GM23248 (cell line): ENCODE measurements at regions not wholly inside any gene's neighbourhood (a gene's known extent, or its start where the extent isn't known, plus 50 kb on each side); places are given as distances from the start of the nearest gene placed in this dataset.
"Not testable (repeated sequence)": the region's sequence is repeated elsewhere in the genome, so short reads cannot be mapped to it uniquely, and the experiment has no call there.

Source experiments
- DNase-seq: peaks from one replicate; pipeline ENCODE4 v3.0.0-alpha.2; 2015
- H2AFZ ChIP-seq: fragments of 200-600 bp; sonication (generic); 2 replicates; pipeline ENCODE4 v1.6.1; 2016; ENCODE audit warnings: antibody characterized with exemption
- H3F3A ChIP-seq: fragments of 200-600 bp; sonication (generic); 2 replicates; pipeline ENCODE4 v1.6.1; 2016; ENCODE audit warnings: mild to moderate bottlenecking, antibody characterized with exemption, mixed run types; ENCODE audit not compliant: insufficient read depth
- H3K27ac ChIP-seq: fragments of 200-600 bp; sonication (generic); 2 replicates; pipeline ENCODE4 v1.5.1; 2016; ENCODE audit warnings: mild to moderate bottlenecking
- H3K27me3 ChIP-seq: fragments of 200-600 bp; sonication (generic); replicated peaks from 2 replicates; pipeline ENCODE4 v1.6.1; 2016; ENCODE audit warnings: mild to moderate bottlenecking; ENCODE audit not compliant: insufficient read depth
- H3K36me3 ChIP-seq: fragments of 200-600 bp; sonication (generic); 2 replicates; pipeline ENCODE4 v1.6.1; 2016; ENCODE audit warnings: low read depth, mild to moderate bottlenecking
- H3K4me1 ChIP-seq: fragments of 200-600 bp; sonication (generic); 2 replicates; pipeline ENCODE4 v1.6.1; 2016; ENCODE audit warnings: mild to moderate bottlenecking; ENCODE audit not compliant: insufficient read depth
- H3K4me2 ChIP-seq: fragments of 200-600 bp; sonication (generic); one replicate; pipeline ENCODE4 v1.6.1; 2016; ENCODE audit warnings: mild to moderate bottlenecking; ENCODE audit not compliant: unreplicated experiment
- H3K4me3 ChIP-seq: fragments of 200-600 bp; sonication (generic); 2 replicates; pipeline ENCODE4 v1.5.1; 2016; ENCODE audit warnings: mild to moderate bottlenecking
- H3K79me2 ChIP-seq: fragments of 200-600 bp; sonication (generic); 2 replicates; pipeline ENCODE4 v1.6.1; 2016; ENCODE audit warnings: mild to moderate bottlenecking; ENCODE audit not compliant: insufficient read depth
- H3K9ac ChIP-seq: fragments of 200-600 bp; sonication (generic); 2 replicates; pipeline ENCODE4 v1.6.1; 2016; ENCODE audit warnings: mild to moderate bottlenecking
- H3K9me2 ChIP-seq: fragments of 200-600 bp; sonication (generic); 2 replicates; pipeline ENCODE4 v1.6.1; 2016; ENCODE audit warnings: mixed run types, mild to moderate bottlenecking, moderate library complexity; ENCODE audit not compliant: insufficient read depth
- H3K9me3 ChIP-seq: fragments of 200-600 bp; sonication (generic); one replicate; pipeline ENCODE4 v1.6.1; 2017; ENCODE audit warnings: low read depth
- H4K20me1 ChIP-seq: fragments of 200-600 bp; sonication (generic); 2 replicates; pipeline ENCODE4 v1.6.0; 2016; ENCODE audit not compliant: insufficient read depth
- WGBS, 2 experiments: methylation state at CpG; one replicate each; pipeline ENCODE4 v1.1.6; 2015 to 2017; ENCODE audit warnings: low lambda C conversion rate in 2 of 2, low coverage in 1 of 2; ENCODE audit errors: missing lambda C conversion rate in 2 of 2; 5-methylcytosine and 5-hydroxymethylcytosine counted together
- in situ Hi-C: fragments of 300-500 bp; cut with MboI; formaldehyde crosslinking; loops from 2 replicates; pipeline ENCODE4 v1.15.0; 2020

DNA sequence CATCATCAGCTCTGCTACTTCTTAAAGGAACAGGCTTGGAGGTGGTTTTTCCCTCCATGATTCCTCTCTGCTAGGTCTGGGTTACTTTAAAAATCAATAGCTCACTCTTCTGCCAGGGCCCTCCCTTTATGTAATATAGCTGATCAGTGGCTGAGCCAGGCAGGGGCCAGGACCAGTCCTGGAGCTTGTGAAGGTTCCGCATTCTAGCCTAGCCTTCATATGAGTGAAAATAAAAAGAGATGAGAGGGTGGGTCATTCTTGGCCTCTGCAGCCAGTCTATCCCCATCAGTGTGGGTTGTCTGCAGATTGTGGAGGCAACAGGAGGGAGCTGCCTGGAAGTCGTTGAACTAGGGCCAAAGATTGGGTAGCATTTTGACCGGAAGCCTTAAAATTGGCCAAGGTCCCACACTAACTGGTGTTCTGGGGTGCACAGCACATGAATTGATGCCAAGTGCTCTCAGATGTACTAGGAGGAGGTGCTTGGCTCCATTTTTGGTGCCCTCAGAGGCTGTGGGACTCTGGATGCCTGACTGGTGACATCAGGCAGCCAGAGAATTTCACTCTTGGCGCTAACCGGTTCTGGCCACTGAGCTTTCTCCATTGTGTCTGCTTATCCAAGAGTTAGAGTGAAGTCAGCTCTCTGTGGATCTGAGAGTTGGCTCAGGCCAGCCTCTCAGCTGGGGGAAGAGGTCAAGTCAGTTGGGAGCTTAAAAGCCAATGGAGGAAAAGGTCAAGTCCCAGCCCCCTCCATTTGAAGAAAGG lies 93.7 kb upstream of the FAM72C start:
- H3K4me1 ChIP-seq, H3K27ac ChIP-seq, H3K9me2 ChIP-seq, H3K4me2 ChIP-seq, H3K9me3 ChIP-seq, H3K27me3 ChIP-seq, DNase-seq, in situ Hi-C loops, H3K4me3 ChIP-seq, H2AFZ ChIP-seq, H3K79me2 ChIP-seq, H3F3A ChIP-seq, H3K36me3 ChIP-seq, H3K9ac ChIP-seq, H4K20me1 ChIP-seq: not testable (repeated sequence)
- no CpG with 5 or more reads among the region's 5 CpGs for WGBS, 2 experiments

DNA sequence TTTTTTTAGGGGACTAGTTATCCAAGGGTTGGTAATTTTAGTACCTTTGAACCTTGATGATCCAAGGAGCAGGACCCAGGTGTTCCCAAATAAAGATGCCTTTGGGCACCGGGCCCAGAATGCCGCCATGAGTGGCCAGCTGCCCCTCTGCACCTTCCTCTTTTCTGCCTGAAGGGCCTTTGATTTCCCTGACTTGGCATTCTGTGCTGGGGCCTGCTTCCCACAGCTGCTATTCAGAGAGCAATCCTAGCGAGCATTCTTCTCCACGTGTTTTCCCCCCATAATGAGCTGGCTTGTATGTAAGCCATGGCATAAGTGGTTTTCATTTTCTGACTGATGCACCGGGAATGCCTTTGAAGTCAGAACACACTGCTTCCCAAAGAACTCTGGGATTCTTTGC lies 77.6 kb upstream of the FAM72C start:
- H3F3A ChIP-seq, DNase-seq, H3K27ac ChIP-seq, H3K9me3 ChIP-seq, H3K36me3 ChIP-seq, H3K4me3 ChIP-seq, H4K20me1 ChIP-seq, H3K4me1 ChIP-seq, H3K79me2 ChIP-seq, H3K4me2 ChIP-seq, H3K9ac ChIP-seq, H2AFZ ChIP-seq, H3K9me2 ChIP-seq, H3K27me3 ChIP-seq, in situ Hi-C loops: not testable (repeated sequence)
- no CpG with 5 or more reads among the region's 5 CpGs for WGBS, 2 experiments

DNA sequence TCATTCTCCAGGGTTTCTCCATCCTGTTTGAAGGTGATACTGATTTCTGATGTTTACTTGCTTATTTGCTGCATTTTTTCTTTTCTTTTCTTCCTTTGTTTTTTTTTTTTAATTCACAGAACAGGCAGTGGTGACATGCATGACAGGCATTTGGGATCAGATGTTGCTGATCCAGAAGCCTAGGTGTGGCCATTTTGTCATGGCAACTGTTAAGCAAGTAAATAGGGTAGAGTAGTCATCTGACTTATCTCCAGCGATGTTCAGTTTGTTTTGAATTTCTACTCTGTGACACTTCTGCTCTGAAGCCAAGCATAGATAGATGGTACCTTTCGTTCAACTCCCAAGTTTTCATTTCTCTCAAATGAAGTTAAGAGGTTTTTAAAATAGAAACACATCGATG lies 74.9 kb upstream of the FAM72C start:
- WGBS, 2 experiments = no CpG with 5 or more reads among the region's 3 CpGs
- H3K36me3 ChIP-seq, H3F3A ChIP-seq, H3K4me2 ChIP-seq, H3K4me1 ChIP-seq, H3K4me3 ChIP-seq, H4K20me1 ChIP-seq, H3K9me2 ChIP-seq, H3K79me2 ChIP-seq, H3K27ac ChIP-seq, in situ Hi-C loops, H3K9ac ChIP-seq, H3K9me3 ChIP-seq, DNase-seq, H2AFZ ChIP-seq, H3K27me3 ChIP-seq: not testable (repeated sequence)

DNA sequence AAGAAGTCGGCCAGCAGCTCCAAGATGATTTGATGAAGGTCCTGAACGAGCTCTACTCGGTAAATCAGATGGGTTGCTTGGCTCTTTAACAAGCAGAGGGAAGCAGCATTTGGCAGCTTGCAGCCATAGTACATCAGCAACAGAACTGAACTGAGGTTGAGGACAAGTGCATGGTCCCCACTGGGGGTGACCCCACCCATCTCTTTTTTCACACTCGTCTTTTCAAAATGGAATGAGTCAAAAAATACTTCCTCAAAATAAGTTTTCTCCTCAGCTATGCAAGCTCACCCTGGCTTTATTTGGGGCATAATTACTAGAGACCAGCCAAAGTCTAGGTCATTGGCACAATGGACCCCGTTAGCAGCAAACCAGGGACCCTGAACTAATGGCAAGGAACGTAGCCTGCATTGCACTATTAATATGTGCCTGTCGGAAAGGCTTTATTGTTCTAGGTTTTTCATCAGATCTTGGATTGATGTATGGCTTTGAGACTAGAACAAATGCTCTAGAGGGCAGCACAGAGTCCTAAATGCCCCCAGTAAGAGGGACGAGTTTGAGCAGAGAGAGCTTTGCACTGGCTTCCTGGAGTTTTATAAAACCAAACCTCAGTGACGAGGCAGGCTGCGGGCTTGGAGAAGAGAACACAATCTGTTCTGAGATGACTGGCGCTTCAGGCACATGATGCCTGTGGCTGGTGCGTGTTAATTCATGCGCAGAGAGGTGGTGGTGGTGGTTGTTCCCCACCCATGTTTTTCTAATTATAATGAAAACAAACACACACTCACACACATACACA lies 74.2 kb upstream of the FAM72C start:
- H3K9me2 ChIP-seq, H3F3A ChIP-seq, H3K4me3 ChIP-seq, H3K27ac ChIP-seq, H2AFZ ChIP-seq, H3K36me3 ChIP-seq, H3K79me2 ChIP-seq, H3K4me2 ChIP-seq, in situ Hi-C loops, H3K4me1 ChIP-seq, H3K9me3 ChIP-seq, H3K27me3 ChIP-seq, DNase-seq, H3K9ac ChIP-seq, H4K20me1 ChIP-seq: not testable (repeated sequence)
- WGBS, 2 experiments = 32% methylated on average over 4 of the region's 13 CpGs; no CpG with 5 or more reads in 1 of the 2 experiments

- not testable (repeated sequence) for DNase-seq, H3K36me3 ChIP-seq
Measured at GRCh38 chr1:144042251-144042650, 70.5 kb upstream of the FAM72C start.

DNA sequence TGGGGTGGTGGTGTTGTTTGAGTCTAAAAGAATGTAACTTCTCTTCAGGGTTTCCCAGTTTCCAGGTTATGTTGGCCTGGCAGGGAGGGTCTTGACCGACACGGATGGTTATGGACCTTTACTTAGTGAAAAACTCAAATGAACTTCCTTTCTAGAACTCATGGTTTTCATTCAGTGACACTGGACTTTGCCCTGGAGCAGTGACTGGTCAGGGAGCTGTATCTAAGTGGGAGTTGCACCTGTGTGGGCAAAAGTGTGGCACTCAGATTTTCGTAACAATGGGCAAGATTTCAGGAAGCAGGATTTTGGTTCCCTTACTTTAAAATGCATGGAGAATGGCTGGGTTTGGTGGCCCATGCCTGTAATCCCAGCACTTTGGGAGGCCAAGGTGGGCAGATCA lies 68.5 kb upstream of the FAM72C start:
- WGBS, 2 experiments = no CpG with 5 or more reads among the region's 3 CpGs
- H3K9me2 ChIP-seq, H3K36me3 ChIP-seq, H3K4me3 ChIP-seq, H3K79me2 ChIP-seq, in situ Hi-C loops, H4K20me1 ChIP-seq, H3K4me1 ChIP-seq, H3K9ac ChIP-seq, H3K4me2 ChIP-seq, H3K27me3 ChIP-seq, H3K9me3 ChIP-seq, H3F3A ChIP-seq, H3K27ac ChIP-seq, DNase-seq, H2AFZ ChIP-seq: not testable (repeated sequence)

More at GRCh38 chr1:144042251-144042650, 70.5 kb upstream of the FAM72C start:
- H3K4me2 ChIP-seq, H4K20me1 ChIP-seq, in situ Hi-C loops, H3K27me3 ChIP-seq, H3K4me1 ChIP-seq, H3K9me2 ChIP-seq, H2AFZ ChIP-seq, H3F3A ChIP-seq, H3K9me3 ChIP-seq, H3K27ac ChIP-seq, H3K4me3 ChIP-seq, H3K9ac ChIP-seq, H3K79me2 ChIP-seq: not testable (repeated sequence)
- no CpG with 5 or more reads among the region's 1 CpG for WGBS, 2 experiments

GRCh38 chr1:144034045-144034444 lies 62.3 kb upstream of the FAM72C start:
- H3K9me2 ChIP-seq, in situ Hi-C loops, H3K27me3 ChIP-seq, DNase-seq, H3K4me1 ChIP-seq, H3F3A ChIP-seq, H4K20me1 ChIP-seq, H3K79me2 ChIP-seq, H3K9ac ChIP-seq, H3K4me3 ChIP-seq, H3K36me3 ChIP-seq, H3K27ac ChIP-seq, H3K4me2 ChIP-seq, H2AFZ ChIP-seq, H3K9me3 ChIP-seq: not testable (repeated sequence)
- no CpG with 5 or more reads among the region's 3 CpGs for WGBS, 2 experiments
